Neural cell (in vitro differentiated cells): ENCODE measurements at regions not wholly inside any gene's neighbourhood (a gene's known extent, or its start where the extent isn't known, plus 50 kb on each side); places are given as distances from the start of the nearest gene placed in this dataset.

Experiments
- H2AFZ ChIP-seq: fragments of 200-600, 300-800 bp; sonication (generic), shearing (Covaris generic); 2 replicates; pipeline ENCODE4 v1.6.0; 2014; ENCODE audit warnings: low read depth, mild to moderate bottlenecking, antibody characterized with exemption, low read length, moderate library complexity
- H3F3A ChIP-seq: fragments of 200-600 bp; shearing (Covaris generic); 2 replicates; pipeline ENCODE4 v1.6.1; 2016; ENCODE audit warnings: mild to moderate bottlenecking, moderate library complexity, mixed read lengths, antibody characterized with exemption, low read length; ENCODE audit not compliant: insufficient read depth, poor library complexity, severe bottlenecking
- H3K27ac ChIP-seq: fragments of 200-600, 300-800 bp; sonication (generic), shearing (Covaris generic); 2 replicates; pipeline ENCODE4 v1.5.1; 2014; ENCODE audit warnings: mild to moderate bottlenecking, low read length, moderate library complexity
- H3K27me3 ChIP-seq: fragments of 300-800, 200-600 bp; sonication (generic), shearing (Covaris generic); 2 replicates; pipeline ENCODE4 v1.6.0; 2014; ENCODE audit warnings: mild to moderate bottlenecking, low read depth, low read length, moderate library complexity; ENCODE audit not compliant: insufficient read depth
- H3K36me3 ChIP-seq: fragments of 300-800, 200-600 bp; sonication (generic), shearing (Covaris generic); 2 replicates; pipeline ENCODE4 v1.5.1; 2014; ENCODE audit warnings: mild to moderate bottlenecking, antibody characterized with exemption, low read length, moderate library complexity; ENCODE audit not compliant: insufficient read depth
- H3K4me2 ChIP-seq: fragments of 300-800, 200-600 bp; sonication (generic), shearing (Covaris generic); 2 replicates; pipeline ENCODE4 v1.6.0; 2014; ENCODE audit warnings: mild to moderate bottlenecking, low read length
- H3K4me3 ChIP-seq: fragments of 300-800, 200-600 bp; sonication (generic), shearing (Covaris generic); 2 replicates; pipeline ENCODE4 v1.5.1; 2014; ENCODE audit warnings: mild to moderate bottlenecking, low read length, moderate library complexity
- H3K79me2 ChIP-seq: fragments of 200-600 bp; shearing (Covaris generic); replicated peaks from 2 replicates; pipeline ENCODE4 v1.6.0; 2014; ENCODE audit warnings: mild to moderate bottlenecking, low read length, moderate library complexity; ENCODE audit not compliant: insufficient read depth
- H3K9ac ChIP-seq: fragments of 300-800, 200-600 bp; sonication (generic), shearing (Covaris generic); 2 replicates; pipeline ENCODE4 v1.6.1; 2016; ENCODE audit warnings: mild to moderate bottlenecking, low read length, mixed read lengths
- H3K9me2 ChIP-seq: fragments of 200-600 bp; shearing (Covaris generic); 2 replicates; pipeline ENCODE4 v1.6.1; 2016; ENCODE audit warnings: mild to moderate bottlenecking, low read length, mixed read lengths; ENCODE audit not compliant: insufficient read depth
- H3K9me3 ChIP-seq: fragments of 200-600, 300-800 bp; sonication (generic), shearing (Covaris generic); 2 replicates; pipeline ENCODE4 v1.6.1; 2016; ENCODE audit warnings: mild to moderate bottlenecking, mixed run types, low read length, moderate library complexity, mixed read lengths
- H4K20me1 ChIP-seq: fragments of 200-600 bp; shearing (Covaris generic); 2 replicates; pipeline ENCODE4 v1.6.1; 2016; ENCODE audit warnings: mild to moderate bottlenecking, mixed run types; ENCODE audit not compliant: insufficient read depth
- EP300 ChIP-seq: fragments of 450-650 bp; conservative IDR thresholded peaks from 2 replicates; pipeline ENCODE4 v1.6.1; 2014; ENCODE audit warnings: antibody characterized with exemption, mild to moderate bottlenecking, moderate library complexity; ENCODE audit not compliant: poor library complexity, severe bottlenecking
- EZH2 ChIP-seq: fragments of 200-600, 300-800 bp; shearing (Covaris generic), sonication (generic); IDR thresholded peaks from 2 replicates; pipeline ENCODE4 v1.6.1; 2014; ENCODE audit warnings: antibody characterized with exemption, low read length, borderline replicate concordance, mild to moderate bottlenecking; ENCODE audit not compliant: insufficient read depth, poor library complexity, severe bottlenecking
- MXI1 ChIP-seq: fragments of 450-650 bp; conservative IDR thresholded peaks from 2 replicates; pipeline ENCODE4 v1.6.1; 2014; ENCODE audit warnings: antibody characterized with exemption, mild to moderate bottlenecking; ENCODE audit not compliant: poor library complexity, severe bottlenecking
- POLR2AphosphoS5 ChIP-seq: IDR thresholded peaks from 2 replicates; pipeline ENCODE4 v1.6.1; 2012
- RAD21 ChIP-seq: fragments of 450-650 bp; conservative IDR thresholded peaks from 2 replicates; pipeline ENCODE4 v1.6.1; 2014; ENCODE audit warnings: antibody characterized with exemption, mild to moderate bottlenecking, moderate library complexity
- SMC3 ChIP-seq: fragments of 450-650 bp; conservative IDR thresholded peaks from 2 replicates; pipeline ENCODE4 v1.6.1; 2014; ENCODE audit warnings: antibody characterized with exemption, mild to moderate bottlenecking, moderate library complexity; ENCODE audit not compliant: poor library complexity
- TAF1 ChIP-seq: IDR thresholded peaks from 2 replicates; pipeline ENCODE4 v1.6.1; 2012; ENCODE audit warnings: low read depth
- TF ChIP-seq, protein P1 (sequence below): IDR thresholded peaks from 2 replicates; pipeline ENCODE4 v1.6.1; 2012; ENCODE audit warnings: borderline replicate concordance
- TF ChIP-seq, protein P2 (sequence below): fragments of 450-650 bp; IDR thresholded peaks from 2 replicates; pipeline ENCODE4 v1.5.1; 2014; ENCODE audit warnings: antibody characterized with exemption, mild to moderate bottlenecking, moderate library complexity; ENCODE audit not compliant: poor library complexity, severe bottlenecking

DNA sequence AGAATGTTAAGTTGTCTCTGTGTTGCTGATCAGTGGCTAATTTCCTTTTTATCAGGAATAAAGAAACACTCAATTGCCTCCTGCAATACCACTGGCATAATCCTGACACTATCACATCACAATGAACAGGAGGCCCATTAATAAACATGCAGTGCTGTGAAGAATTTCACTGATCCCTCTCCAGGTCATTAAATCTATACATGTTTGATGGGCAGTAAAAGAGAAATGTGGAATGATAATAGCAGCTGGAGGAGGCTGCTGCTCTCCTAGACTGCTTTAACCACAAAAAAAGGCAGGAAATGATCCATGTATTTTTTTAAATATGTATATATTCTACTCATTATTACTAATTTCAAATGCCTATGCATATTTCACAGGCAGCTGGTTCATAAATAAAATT is 202.1 kb downstream of the CENPC start:
- H3K9me3 ChIP-seq = no peaks in the 10 kb centered on the region
- TF ChIP-seq SMC3 (no peak), EP300 (peak; percentile 38)
- TF ChIP-seq, protein P1, sequence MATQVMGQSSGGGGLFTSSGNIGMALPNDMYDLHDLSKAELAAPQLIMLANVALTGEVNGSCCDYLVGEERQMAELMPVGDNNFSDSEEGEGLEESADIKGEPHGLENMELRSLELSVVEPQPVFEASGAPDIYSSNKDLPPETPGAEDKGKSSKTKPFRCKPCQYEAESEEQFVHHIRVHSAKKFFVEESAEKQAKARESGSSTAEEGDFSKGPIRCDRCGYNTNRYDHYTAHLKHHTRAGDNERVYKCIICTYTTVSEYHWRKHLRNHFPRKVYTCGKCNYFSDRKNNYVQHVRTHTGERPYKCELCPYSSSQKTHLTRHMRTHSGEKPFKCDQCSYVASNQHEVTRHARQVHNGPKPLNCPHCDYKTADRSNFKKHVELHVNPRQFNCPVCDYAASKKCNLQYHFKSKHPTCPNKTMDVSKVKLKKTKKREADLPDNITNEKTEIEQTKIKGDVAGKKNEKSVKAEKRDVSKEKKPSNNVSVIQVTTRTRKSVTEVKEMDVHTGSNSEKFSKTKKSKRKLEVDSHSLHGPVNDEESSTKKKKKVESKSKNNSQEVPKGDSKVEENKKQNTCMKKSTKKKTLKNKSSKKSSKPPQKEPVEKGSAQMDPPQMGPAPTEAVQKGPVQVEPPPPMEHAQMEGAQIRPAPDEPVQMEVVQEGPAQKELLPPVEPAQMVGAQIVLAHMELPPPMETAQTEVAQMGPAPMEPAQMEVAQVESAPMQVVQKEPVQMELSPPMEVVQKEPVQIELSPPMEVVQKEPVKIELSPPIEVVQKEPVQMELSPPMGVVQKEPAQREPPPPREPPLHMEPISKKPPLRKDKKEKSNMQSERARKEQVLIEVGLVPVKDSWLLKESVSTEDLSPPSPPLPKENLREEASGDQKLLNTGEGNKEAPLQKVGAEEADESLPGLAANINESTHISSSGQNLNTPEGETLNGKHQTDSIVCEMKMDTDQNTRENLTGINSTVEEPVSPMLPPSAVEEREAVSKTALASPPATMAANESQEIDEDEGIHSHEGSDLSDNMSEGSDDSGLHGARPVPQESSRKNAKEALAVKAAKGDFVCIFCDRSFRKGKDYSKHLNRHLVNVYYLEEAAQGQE = peak; percentile 77
- no peak overlapping the region for H3K9ac ChIP-seq
- no peaks in the 10 kb centered on the region for H3K27me3 ChIP-seq
- no peaks in the 10 kb centered on the region for H3K79me2 ChIP-seq
- no peaks in the 10 kb centered on the region for H3K9me2 ChIP-seq
- no peaks in the 10 kb centered on the region for H3K36me3 ChIP-seq
- no peak overlapping the region for H2AFZ ChIP-seq
- no peaks in the 10 kb centered on the region for H3F3A ChIP-seq
- H3K4me3 ChIP-seq = peak overlapping the region; percentile 24
- no peaks in the 10 kb centered on the region for H4K20me1 ChIP-seq
- peak overlapping the region; percentile 3 for H3K27ac ChIP-seq
- peak overlapping the region; percentile 50 for H3K4me2 ChIP-seq

DNA sequence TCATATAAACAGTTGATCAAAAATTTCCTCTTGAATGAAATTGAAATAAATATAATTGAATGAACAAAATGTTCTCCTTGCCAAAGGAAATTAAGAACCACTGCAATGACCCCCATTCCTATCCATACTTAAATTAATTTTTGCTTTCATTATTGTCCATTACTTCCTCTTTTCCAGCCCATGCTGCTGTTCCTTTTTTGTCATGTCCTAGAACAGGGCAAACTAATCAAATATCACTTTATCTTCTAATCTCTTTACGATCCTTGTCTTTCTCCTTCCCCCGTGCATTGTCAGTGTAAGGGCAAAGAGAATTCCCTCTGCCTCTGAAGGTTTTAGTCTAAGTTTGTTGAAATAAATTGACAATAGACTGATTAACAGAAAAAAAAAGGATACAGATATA is 203.0 kb downstream of the CENPC start:
- Histone ChIP-seq H3K36me3 (no peaks in the 10 kb centered on the region), H3F3A (no peaks in the 10 kb centered on the region), H3K4me2 (no peak overlapping the region), H3K9me2 (no peaks in the 10 kb centered on the region), H3K4me3 (no peak overlapping the region), H2AFZ (no peak overlapping the region), H4K20me1 (no peaks in the 10 kb centered on the region), H3K9me3 (no peaks in the 10 kb centered on the region), H3K79me2 (no peaks in the 10 kb centered on the region), H3K9ac (no peak overlapping the region), H3K27me3 (no peaks in the 10 kb centered on the region), H3K27ac (no peak overlapping the region)
- TF ChIP-seq EP300 = no peak
- no peak for TF ChIP-seq EZH2

DNA sequence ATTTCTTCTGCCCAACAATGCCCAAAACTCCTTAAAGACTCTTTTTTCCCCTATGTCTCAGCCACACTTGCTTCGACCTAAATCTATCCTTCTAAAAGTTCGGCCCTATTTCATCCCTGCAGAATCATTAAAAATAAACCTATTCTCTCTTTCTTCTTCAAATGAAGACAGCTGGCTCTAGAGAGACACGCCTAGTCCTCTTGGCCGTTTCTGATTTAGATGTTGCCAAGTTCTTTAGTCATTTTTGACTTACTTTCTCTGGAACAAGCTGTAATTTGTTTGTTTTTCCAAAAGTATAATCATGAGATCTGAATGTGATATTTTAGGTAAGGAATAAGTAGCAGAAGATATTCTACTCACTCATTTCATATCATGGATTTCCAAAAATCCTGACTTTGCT is 211.6 kb downstream of the CENPC start:
- H3K4me2 ChIP-seq = no peak overlapping the region
- TF ChIP-seq, protein P2, sequence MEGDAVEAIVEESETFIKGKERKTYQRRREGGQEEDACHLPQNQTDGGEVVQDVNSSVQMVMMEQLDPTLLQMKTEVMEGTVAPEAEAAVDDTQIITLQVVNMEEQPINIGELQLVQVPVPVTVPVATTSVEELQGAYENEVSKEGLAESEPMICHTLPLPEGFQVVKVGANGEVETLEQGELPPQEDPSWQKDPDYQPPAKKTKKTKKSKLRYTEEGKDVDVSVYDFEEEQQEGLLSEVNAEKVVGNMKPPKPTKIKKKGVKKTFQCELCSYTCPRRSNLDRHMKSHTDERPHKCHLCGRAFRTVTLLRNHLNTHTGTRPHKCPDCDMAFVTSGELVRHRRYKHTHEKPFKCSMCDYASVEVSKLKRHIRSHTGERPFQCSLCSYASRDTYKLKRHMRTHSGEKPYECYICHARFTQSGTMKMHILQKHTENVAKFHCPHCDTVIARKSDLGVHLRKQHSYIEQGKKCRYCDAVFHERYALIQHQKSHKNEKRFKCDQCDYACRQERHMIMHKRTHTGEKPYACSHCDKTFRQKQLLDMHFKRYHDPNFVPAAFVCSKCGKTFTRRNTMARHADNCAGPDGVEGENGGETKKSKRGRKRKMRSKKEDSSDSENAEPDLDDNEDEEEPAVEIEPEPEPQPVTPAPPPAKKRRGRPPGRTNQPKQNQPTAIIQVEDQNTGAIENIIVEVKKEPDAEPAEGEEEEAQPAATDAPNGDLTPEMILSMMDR = no peak
- TF ChIP-seq POLR2AphosphoS5 (no peak), TAF1 (no peak), MXI1 (no peak), SMC3 (no peak), RAD21 (no peak), EP300 (no peak), EZH2 (no peak)
- TF ChIP-seq, protein P1 = no peak
- no peak overlapping the region for H3K9ac ChIP-seq
- H3K9me3 ChIP-seq = no peaks in the 10 kb centered on the region
- no peaks in the 10 kb centered on the region for H4K20me1 ChIP-seq
- no peaks in the 10 kb centered on the region for H3K27me3 ChIP-seq
- H3K27ac ChIP-seq = no peak overlapping the region
- no peak overlapping the region for H2AFZ ChIP-seq
- no peaks in the 10 kb centered on the region for H3K9me2 ChIP-seq
- no peaks in the 10 kb centered on the region for H3K79me2 ChIP-seq
- no peaks in the 10 kb centered on the region for H3K36me3 ChIP-seq
- H3K4me3 ChIP-seq = no peak overlapping the region
- no peaks in the 10 kb centered on the region for H3F3A ChIP-seq
